ENCODE measurements at regions not wholly inside any gene's neighbourhood (a gene's known extent, or its start where the extent isn't known, plus 50 kb on each side); places are given as distances from the start of the nearest gene placed in this dataset.

GRCh38 chr7:118531566-118531965 is 307.1 kb downstream of the ANKRD7 start:
- Histone ChIP-seq H3K9ac (ENCODE audit: extremely low read depth, low read length, poor library complexity, severe bottlenecking) (no peak overlapping the region), H3K27me3 (ENCODE audit: control insufficient read depth, insufficient read depth, low read length, poor library complexity, severe bottlenecking) (no peaks in the 10 kb centered on the region), H3K9me3 (ENCODE audit: control insufficient read depth, low read length) (peaks cover 1% of the 10 kb centered on the region), H3K36me3 (ENCODE audit: control insufficient read depth, insufficient read depth, low read length) (no peaks in the 10 kb centered on the region), H3K4me3 (ENCODE audit: low read length) (no peak overlapping the region), H3K4me1 (ENCODE audit: control insufficient read depth, insufficient read depth, low read length) (peaks cover 6% of the 10 kb centered on the region), H3K27ac (ENCODE audit: low read depth, low read length) (no peak overlapping the region)
- Mint-ChIP-seq H3K9me3 (no peaks in the 10 kb centered on the region), H3K27me3 (ENCODE audit: insufficient read depth) (no peaks in the 10 kb centered on the region), H3K4me3 (no peak overlapping the region), H3K36me3 (ENCODE audit: low read depth) (no peaks in the 10 kb centered on the region), H3K4me1 (peaks cover 5% of the 10 kb centered on the region), H3K27ac (no peak overlapping the region)
- no peak for TF ChIP-seq CTCF (conservative IDR thresholded peaks at IDR 0.05)
- no peak for DNase-seq

GRCh38 chr7:118559207-118559606 is 334.7 kb downstream of the ANKRD7 start:
- Mint-ChIP-seq H3K4me1 (no peaks in the 10 kb centered on the region), H3K4me3 (no peak overlapping the region), H3K9me3 (peaks cover 15% of the 10 kb centered on the region), H3K36me3 (ENCODE audit: low read depth) (no peaks in the 10 kb centered on the region), H3K27me3 (ENCODE audit: insufficient read depth) (no peaks in the 10 kb centered on the region), H3K27ac (no peak overlapping the region)
- TF ChIP-seq CTCF (conservative IDR thresholded peaks at IDR 0.05), result no peak
- no peak overlapping the region for H3K9ac ChIP-seq (ENCODE audit: extremely low read depth, low read length, poor library complexity, severe bottlenecking)
- no peak for DNase-seq
- 100% methylated on average over 1 of the region's 1 CpG; no CpG with 5 or more reads in 1 of the 2 experiments for WGBS, 2 experiments (ENCODE audit: insufficient coverage in 1 of 2, insufficient read length in 1 of 2)
- no peak overlapping the region for H3K4me3 ChIP-seq (ENCODE audit: low read length)
- no peaks in the 10 kb centered on the region for H3K4me1 ChIP-seq (ENCODE audit: control insufficient read depth, insufficient read depth, low read length)
- no peak overlapping the region for H3K27ac ChIP-seq (ENCODE audit: low read depth, low read length)
- H3K27me3 ChIP-seq (ENCODE audit: control insufficient read depth, insufficient read depth, low read length, poor library complexity, severe bottlenecking), result no peaks in the 10 kb centered on the region
- H3K36me3 ChIP-seq (ENCODE audit: control insufficient read depth, insufficient read depth, low read length), result no peaks in the 10 kb centered on the region
- peaks cover 34% of the 10 kb centered on the region for H3K9me3 ChIP-seq (ENCODE audit: control insufficient read depth, low read length)

GRCh38 chr7:118563311-118563710 is 338.8 kb downstream of the ANKRD7 start:
- H3K4me3 ChIP-seq (ENCODE audit: low read length), result no peak overlapping the region
- peaks cover 13% of the 10 kb centered on the region for H3K9me3 Mint-ChIP-seq
- WGBS, 2 experiments (ENCODE audit: insufficient coverage in 1 of 2, insufficient read length in 1 of 2), result 87% methylated on average over 2 of the region's 2 CpGs; no CpG with 5 or more reads in 1 of the 2 experiments
- H3K4me1 Mint-ChIP-seq, result no peaks in the 10 kb centered on the region
- no peaks in the 10 kb centered on the region for H3K27me3 ChIP-seq (ENCODE audit: control insufficient read depth, insufficient read depth, low read length, poor library complexity, severe bottlenecking)
- H3K9ac ChIP-seq (ENCODE audit: extremely low read depth, low read length, poor library complexity, severe bottlenecking), result no peak overlapping the region
- no peak for DNase-seq
- H3K9me3 ChIP-seq (ENCODE audit: control insufficient read depth, low read length), result peaks cover 28% of the 10 kb centered on the region
- no peaks in the 10 kb centered on the region for H3K27me3 Mint-ChIP-seq (ENCODE audit: insufficient read depth)
- H3K4me1 ChIP-seq (ENCODE audit: control insufficient read depth, insufficient read depth, low read length), result no peaks in the 10 kb centered on the region
- no peaks in the 10 kb centered on the region for H3K36me3 ChIP-seq (ENCODE audit: control insufficient read depth, insufficient read depth, low read length)
- H3K36me3 Mint-ChIP-seq (ENCODE audit: low read depth), result no peaks in the 10 kb centered on the region
- no peak overlapping the region for H3K4me3 Mint-ChIP-seq
- TF ChIP-seq CTCF (conservative IDR thresholded peaks at IDR 0.05), result no peak
- no peak overlapping the region for H3K27ac Mint-ChIP-seq
- no peak overlapping the region for H3K27ac ChIP-seq (ENCODE audit: low read depth, low read length)

All from endodermal cell (in vitro differentiated cells).